HEK293 (cell line): ENCODE measurements at regions not wholly inside any gene's neighbourhood (a gene's known extent, or its start where the extent isn't known, plus 50 kb on each side); places are given as distances from the start of the nearest gene placed in this dataset.

Experiments used
- CTCF ChIA-PET: fragments of 350-600 bp; formaldehyde crosslinking; extraction: SDS; loops from one replicate; lab custom pipeline; 2021; ENCODE audit warnings: antibody characterized with exemption; lab: Yijun Ruan, JAX
- POLR2A ChIA-PET: fragments of 300-600 bp; formaldehyde crosslinking; extraction: SDS; loops from one replicate; lab custom pipeline; 2020; ENCODE audit warnings: antibody characterized with exemption, inconsistent platforms; lab: Yijun Ruan, JAX
- H3K27ac ChIP-seq: fragments of 200-500 bp; sonication (Bioruptor generic); 2 replicates; pipeline ENCODE4 v1.5.1; 2014; ENCODE audit warnings: low read depth, low read length, control low read depth, inconsistent platforms; ENCODE audit errors: extremely low read depth
- H3K36me3 ChIP-seq, 2 experiments: fragments of 200-500 bp in 1 of 2; sonication (Bioruptor generic) in 1 of 2; 1 replicate in 1 of 2; 2 replicates in 1 of 2; pipeline ENCODE4 v1.5.1; 2014 to 2017; ENCODE audit warnings: inconsistent platforms in 2 of 2, low read length in 2 of 2; ENCODE audit not compliant: control insufficient read depth in 2 of 2, insufficient read depth in 1 of 2
- H3K4me1 ChIP-seq: fragments of 200-500 bp; sonication (Bioruptor generic); 2 replicates; pipeline ENCODE4 v1.5.1; 2014; ENCODE audit warnings: mild to moderate bottlenecking, low read length, inconsistent platforms; ENCODE audit not compliant: control insufficient read depth, insufficient read depth
- H3K4me3 ChIP-seq: 2 replicates; pipeline ENCODE4 v1.5.1; 2011; ENCODE audit warnings: low read depth, mild to moderate bottlenecking, control low read depth, low read length, moderate library complexity
- H3K9me3 ChIP-seq: fragments of 200-500 bp; sonication (Bioruptor generic); 2 replicates; pipeline ENCODE4 v1.5.1; 2014; ENCODE audit warnings: low read depth, low read length, inconsistent platforms; ENCODE audit not compliant: control insufficient read depth, insufficient read depth
- GFI1B ChIP-seq: fragments of 450-650 bp; formaldehyde crosslinking; IDR thresholded peaks from 2 replicates; pipeline ENCODE4 v1.5.1; 2016; ENCODE audit warnings: missing biosample characterization, missing genetic modification characterization
- OSR2 ChIP-seq: fragments of 450-650 bp; formaldehyde crosslinking; IDR thresholded peaks from 2 replicates; pipeline ENCODE4 v1.5.1; 2016; ENCODE audit warnings: missing biosample characterization, missing genetic modification characterization
- SETDB1 ChIP-seq: IDR thresholded peaks from one replicate; pipeline ENCODE4 v1.6.1; 2017; ENCODE audit warnings: mild to moderate bottlenecking, low read length, moderate library complexity, mixed read lengths; ENCODE audit not compliant: insufficient read length
- SP7 ChIP-seq: fragments of 450-650 bp; formaldehyde crosslinking; IDR thresholded peaks from 2 replicates; pipeline ENCODE4 v1.5.1; 2016; ENCODE audit warnings: missing biosample characterization, missing genetic modification characterization
- ZBTB11 ChIP-seq: fragments of 450-650 bp; formaldehyde crosslinking; conservative IDR thresholded peaks from 2 replicates; pipeline ENCODE4 v1.5.1; 2016; ENCODE audit warnings: low read depth, missing biosample characterization, missing genetic modification characterization
- ZFP3 ChIP-seq: fragments of 450-650 bp; formaldehyde crosslinking; IDR thresholded peaks from 2 replicates; pipeline ENCODE4 v1.5.1; 2016; ENCODE audit warnings: low read depth, missing biosample characterization, missing genetic modification characterization
- ZFP41 ChIP-seq: fragments of 450-650 bp; formaldehyde crosslinking; IDR thresholded peaks from 2 replicates; pipeline ENCODE4 v1.5.1; 2016; ENCODE audit warnings: missing biosample characterization, missing genetic modification characterization, borderline replicate concordance
- ZNF133 ChIP-seq: fragments of 450-650 bp; formaldehyde crosslinking; IDR thresholded peaks from 2 replicates; pipeline ENCODE4 v1.5.1; 2016; ENCODE audit warnings: missing biosample characterization, missing genetic modification characterization
- ZNF2 ChIP-seq: fragments of 450-650 bp; formaldehyde crosslinking; IDR thresholded peaks from 2 replicates; pipeline ENCODE4 v1.5.1; 2016; ENCODE audit warnings: missing biosample characterization, missing genetic modification characterization
- ZNF518A ChIP-seq: fragments of 450-650 bp; formaldehyde crosslinking; conservative IDR thresholded peaks from 2 replicates; pipeline ENCODE4 v1.5.1; 2016; ENCODE audit warnings: low read depth, missing biosample characterization, missing genetic modification characterization
- ZNF521 ChIP-seq: fragments of 450-650 bp; formaldehyde crosslinking; IDR thresholded peaks from 2 replicates; pipeline ENCODE4 v1.5.1; 2017; ENCODE audit warnings: missing biosample characterization, mild to moderate bottlenecking, missing genetic modification characterization
- ZNF558 ChIP-seq: fragments of 450-650 bp; formaldehyde crosslinking; IDR thresholded peaks from 2 replicates; pipeline ENCODE4 v1.5.1; 2016; ENCODE audit warnings: missing biosample characterization, missing genetic modification characterization
- ZNF664 ChIP-seq: fragments of 450-650 bp; formaldehyde crosslinking; IDR thresholded peaks from 2 replicates; pipeline ENCODE4 v1.5.1; 2016; ENCODE audit warnings: missing biosample characterization, missing genetic modification characterization
- ZNF76 ChIP-seq: fragments of 450-650 bp; formaldehyde crosslinking; IDR thresholded peaks from 2 replicates; pipeline ENCODE4; 2016; ENCODE audit warnings: low read depth, missing biosample characterization, missing genetic modification characterization, borderline replicate concordance
- ZSCAN4 ChIP-seq: fragments of 450-650 bp; formaldehyde crosslinking; IDR thresholded peaks from 2 replicates; pipeline ENCODE4 v1.5.1; 2017; ENCODE audit warnings: missing biosample characterization, missing genetic modification characterization

GRCh38 chr11:70615036-70615875, 216.9 kb downstream of the CTTN start:
- H3K4me1 ChIP-seq, result no peaks in the 10 kb centered on the region
- H3K9me3 ChIP-seq, result no peaks in the 10 kb centered on the region
- POLR2A ChIA-PET, result no interaction called here
- H3K27ac ChIP-seq, result no peak overlapping the region
- TF ChIP-seq OSR2 (no peak), SETDB1 (peak; percentile 15)
- H3K4me3 ChIP-seq, result no peak overlapping the region
- CTCF ChIA-PET, result no interaction called here
- H3K36me3 ChIP-seq, result no peaks in the 10 kb centered on the region

GRCh38 chr11:70616317-70616716, 218.0 kb downstream of the CTTN start:
- ChIA-PET CTCF (no interaction called here), POLR2A (no interaction called here)
- H3K9me3 ChIP-seq, result no peaks in the 10 kb centered on the region
- H3K36me3 ChIP-seq, result no peaks in the 10 kb centered on the region
- TF ChIP-seq ZNF521 (no peak), ZBTB11 (tag by site-specific recombination) (no peak), ZNF76 (tag by site-specific recombination) (no peak), ZNF664 (tag by site-specific recombination) (no peak), SP7 (tag by site-specific recombination) (no peak), ZNF2 (tag by site-specific recombination) (no peak), ZFP3 (tag by site-specific recombination) (no peak), ZNF518A (tag by site-specific recombination) (no peak), ZNF558 (tag by site-specific recombination) (no peak)
- no peak overlapping the region for H3K27ac ChIP-seq
- no peaks in the 10 kb centered on the region for H3K4me1 ChIP-seq
- H3K4me3 ChIP-seq, result no peak overlapping the region

- ChIA-PET POLR2A (no interaction called here), CTCF (no interaction called here)
- H3K27ac ChIP-seq, result no peak overlapping the region
- no peaks in the 10 kb centered on the region for H3K9me3 ChIP-seq
- no peaks in the 10 kb centered on the region for H3K36me3 ChIP-seq
- no peaks in the 10 kb centered on the region for H3K4me1 ChIP-seq
- TF ChIP-seq ZSCAN4 (tag by site-specific recombination) (peak; percentile 52; the same call in 1 of the 2 replicates), GFI1B (tag by site-specific recombination) (no peak), ZFP41 (tag by site-specific recombination) (no peak), ZNF133 (tag by site-specific recombination) (no peak), ZNF2 (tag by site-specific recombination) (no peak), ZNF76 (tag by site-specific recombination) (no peak)
- H3K4me3 ChIP-seq, result no peak overlapping the region
These were observed 218.8 kb downstream of the CTTN start for GRCh38 chr11:70616938-70617654.
